ENCODE measurements at regions not wholly inside any gene's neighbourhood (a gene's known extent, or its start where the extent isn't known, plus 50 kb on each side); places are given as distances from the start of the nearest gene placed in this dataset.

GRCh38 chr5:6822068-6822467 lies 108.8 kb downstream of the TENT4A start:
- no TSS peak for BruUV-seq (replicated peaks)
- Histone ChIP-seq H3K18ac (ENCODE audit: low read depth, low read length) (no peak overlapping the region), H2BK5ac (ENCODE audit: low read depth, low read length, poor library complexity, severe bottlenecking) (no peak overlapping the region), H3K4ac (ENCODE audit: low read depth, low read length) (no peak overlapping the region), H3K9me3 (ENCODE audit: control insufficient read depth, insufficient read depth, low read length) (peaks cover 5% of the 10 kb centered on the region; the same call in 1 of the 2 replicates), H3K56ac (ENCODE audit: extremely low read depth, insufficient read depth, low read length) (no peak overlapping the region), H2AFZ (replicated peaks; ENCODE audit: low read length, poor library complexity) (no peak overlapping the region), H4K20me1 (ENCODE audit: insufficient read depth, low read length) (no peaks in the 10 kb centered on the region), H3K9me1 (ENCODE audit: insufficient read depth, low read length) (no peaks in the 10 kb centered on the region), H3K27ac (ENCODE audit: insufficient read depth, low read length) (no peak overlapping the region), H4K8ac (ENCODE audit: low read depth in 2 of 2, low read length in 2 of 2) (no peak overlapping the region), H4K91ac (ENCODE audit: insufficient read depth, low read depth, low read length) (no peak overlapping the region), H4K5ac (ENCODE audit: low read depth, low read length) (no peak overlapping the region), H3K36me3 (ENCODE audit: control insufficient read depth, insufficient read depth, low read length) (no peaks in the 10 kb centered on the region), H2AK9ac (replicated peaks; ENCODE audit: low read depth, low read length, poor library complexity) (no peak overlapping the region), H3K9ac (ENCODE audit: low read depth, low read length) (no peak overlapping the region), H3K23ac (ENCODE audit: low read depth, low read length) (no peak overlapping the region), H3K4me1 (ENCODE audit: control insufficient read depth, insufficient read depth, low read length) (no peaks in the 10 kb centered on the region), H3K14ac (replicated peaks; ENCODE audit: low read depth, low read length) (no peak overlapping the region), H3K27me3 (ENCODE audit: control insufficient read depth, insufficient read depth, low read length) (no peaks in the 10 kb centered on the region; the same call in 1 of the 2 replicates), H2BK15ac (ENCODE audit: low read depth, low read length) (no peak overlapping the region), H3K4me3 (ENCODE audit: insufficient read depth, low read depth, low read length) (no peak overlapping the region), H2BK120ac (ENCODE audit: low read depth, low read length) (no peak overlapping the region), H2AK5ac (ENCODE audit: low read depth, low read length) (no peak overlapping the region), H2BK20ac (ENCODE audit: low read depth, low read length) (no peak overlapping the region), H3K4me2 (ENCODE audit: low read depth, low read length) (no peak overlapping the region), H3K79me1 (ENCODE audit: low read depth in 1 of 2, low read length in 2 of 2) (no peaks in the 10 kb centered on the region)
- DNase-seq, result no peak
- 83% methylated on average over 4 of the region's 8 CpGs; no CpG with 5 or more reads in 1 of the 2 experiments for WGBS, 2 experiments (ENCODE audit: extremely low coverage in 2 of 2, insufficient read length in 1 of 2)
- ChIA-PET POLR2A (ENCODE audit: unreplicated experiment) (no interaction called here), CTCF (no interaction called here)
- no peak for ATAC-seq (ENCODE audit: low read depth)
- TF ChIP-seq SMC3 (IDR thresholded peaks at IDR 0.05; ENCODE audit: low read depth, low read length) (no peak), RFX5 (IDR thresholded peaks at IDR 0.05; ENCODE audit: low read depth, low read length) (no peak), CHD1 (IDR thresholded peaks at IDR 0.05; ENCODE audit: low read depth, low read length) (no peak), MXI1 (IDR thresholded peaks at IDR 0.05; ENCODE audit: borderline replicate concordance, low read depth, low read length) (no peak), CEBPB (IDR thresholded peaks at IDR 0.05; ENCODE audit: low read depth, low read length) (no peak), RCOR1 (IDR thresholded peaks at IDR 0.05; ENCODE audit: insufficient replicate concordance, low read length) (no peak)
- TF ChIP-seq, protein P1, sequence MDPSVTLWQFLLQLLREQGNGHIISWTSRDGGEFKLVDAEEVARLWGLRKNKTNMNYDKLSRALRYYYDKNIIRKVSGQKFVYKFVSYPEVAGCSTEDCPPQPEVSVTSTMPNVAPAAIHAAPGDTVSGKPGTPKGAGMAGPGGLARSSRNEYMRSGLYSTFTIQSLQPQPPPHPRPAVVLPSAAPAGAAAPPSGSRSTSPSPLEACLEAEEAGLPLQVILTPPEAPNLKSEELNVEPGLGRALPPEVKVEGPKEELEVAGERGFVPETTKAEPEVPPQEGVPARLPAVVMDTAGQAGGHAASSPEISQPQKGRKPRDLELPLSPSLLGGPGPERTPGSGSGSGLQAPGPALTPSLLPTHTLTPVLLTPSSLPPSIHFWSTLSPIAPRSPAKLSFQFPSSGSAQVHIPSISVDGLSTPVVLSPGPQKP (IDR thresholded peaks at IDR 0.05; ENCODE audit: borderline replicate concordance, low read depth, low read length), result no peak
- dilution Hi-C loops (cut with HindIII; ENCODE audit: low sequenced_read_pairs, unreplicated experiment), result no loop called here
- in situ Hi-C loops (cut with MboI; ENCODE audit: low sequenced_read_pairs), result no loop called here
- intact Hi-C loops (cut with micrococcal nuclease), result no loop called here

All from IMR-90 (cell line).